Right lobe of liver (tissue), 4 donors: ENCODE measurements at regions not wholly inside any gene's neighbourhood (a gene's known extent, or its start where the extent isn't known, plus 50 kb on each side); places are given as distances from the start of the nearest gene placed in this dataset.
"Not testable (repeated sequence)": the region's sequence is repeated elsewhere in the genome, so short reads cannot be mapped to it uniquely, and the experiment has no call there.

Experiments
- POLR2A ChIP-seq: fragments of 450-650 bp; IDR thresholded peaks from one replicate; pipeline ENCODE4 v1.6.1; 2017; ENCODE audit warnings: antibody characterized with exemption, mild to moderate bottlenecking
- TF ChIP-seq, protein P1 (sequence below), 4 donors: fragments of 200-600 bp in 3 of 4; fragments of 450-650 bp in 1 of 4; IDR thresholded peaks; one replicate each; pipeline versions ENCODE4 v1.5.1 to v1.8.0; 2016 to 2022; ENCODE audit warnings: antibody characterized with exemption in 4 of 4, mild to moderate bottlenecking in 2 of 4
- donor health status: DM: no; HTN: no; CAD: no.
- donor health status: DM: no; HTN: no; CAD: no.
- donor health status: DM: no; HTN: yes; CAD: no.

DNA sequence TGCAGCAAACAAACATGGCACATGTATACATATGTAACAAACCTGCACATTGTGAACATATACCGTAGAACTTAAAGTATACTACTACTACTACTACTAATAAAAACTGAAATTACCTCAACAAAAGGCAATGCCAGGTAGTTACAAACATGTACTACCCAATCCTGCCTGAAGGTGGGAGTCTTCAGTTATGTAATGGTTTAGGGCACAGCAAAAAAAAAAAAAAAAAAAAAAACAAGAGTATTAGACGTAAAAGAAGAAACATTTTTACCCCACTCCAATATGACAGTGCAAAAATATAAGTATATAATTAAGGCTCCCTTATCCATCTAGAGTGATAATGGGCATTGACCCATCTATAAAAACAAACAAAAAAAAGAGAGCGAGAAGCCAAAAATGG, 296.6 kb downstream of the ZNF37A start:
- TF ChIP-seq, protein P1, sequence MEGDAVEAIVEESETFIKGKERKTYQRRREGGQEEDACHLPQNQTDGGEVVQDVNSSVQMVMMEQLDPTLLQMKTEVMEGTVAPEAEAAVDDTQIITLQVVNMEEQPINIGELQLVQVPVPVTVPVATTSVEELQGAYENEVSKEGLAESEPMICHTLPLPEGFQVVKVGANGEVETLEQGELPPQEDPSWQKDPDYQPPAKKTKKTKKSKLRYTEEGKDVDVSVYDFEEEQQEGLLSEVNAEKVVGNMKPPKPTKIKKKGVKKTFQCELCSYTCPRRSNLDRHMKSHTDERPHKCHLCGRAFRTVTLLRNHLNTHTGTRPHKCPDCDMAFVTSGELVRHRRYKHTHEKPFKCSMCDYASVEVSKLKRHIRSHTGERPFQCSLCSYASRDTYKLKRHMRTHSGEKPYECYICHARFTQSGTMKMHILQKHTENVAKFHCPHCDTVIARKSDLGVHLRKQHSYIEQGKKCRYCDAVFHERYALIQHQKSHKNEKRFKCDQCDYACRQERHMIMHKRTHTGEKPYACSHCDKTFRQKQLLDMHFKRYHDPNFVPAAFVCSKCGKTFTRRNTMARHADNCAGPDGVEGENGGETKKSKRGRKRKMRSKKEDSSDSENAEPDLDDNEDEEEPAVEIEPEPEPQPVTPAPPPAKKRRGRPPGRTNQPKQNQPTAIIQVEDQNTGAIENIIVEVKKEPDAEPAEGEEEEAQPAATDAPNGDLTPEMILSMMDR (IDR thresholded peaks at IDR 0.05), result peak in 3 of 4 donors; percentile 11 to 39 (median 31)
- TF ChIP-seq POLR2A, result not testable (repeated sequence)
